Right lobe of liver (tissue), 6 donors: ENCODE measurements at regions not wholly inside any gene's neighbourhood (a gene's known extent, or its start where the extent isn't known, plus 50 kb on each side); places are given as distances from the start of the nearest gene placed in this dataset.

ENCODE experiments used
- ATAC-seq, 4 donors: fragments of 200-7000 bp; cut with Tn5 transposase; one replicate each; pipeline ENCODE4 v1.9.1; 2020; ENCODE audit warnings: mild to moderate bottlenecking in 4 of 4, moderate library complexity in 4 of 4
- DNase-seq, 3 donors: peaks; one replicate each; pipeline ENCODE4 v3.0.0-alpha.2; 2020
- H3K27ac ChIP-seq, 3 donors: fragments of 200-600 bp; one replicate each; pipeline ENCODE4 v1.8.0; 2022
- H3K27me3 ChIP-seq, 2 donors: fragments of 200-600 bp; one replicate each; pipeline ENCODE4 v1.8.0; 2022
- H3K36me3 ChIP-seq, 4 donors: fragments of 200-600 bp; sonication (generic) in 1 of 4; one replicate each; pipeline versions ENCODE4 v1.5.1 to v1.8.0; 2017 to 2022; ENCODE audit warnings: control low read depth in 1 of 4
- H3K4me1 ChIP-seq, 4 donors: fragments of 200-600 bp; sonication (generic) in 1 of 4; one replicate each; pipeline versions ENCODE4 v1.5.1 to v1.8.0; 2017 to 2022; ENCODE audit warnings: control low read depth in 1 of 4
- H3K4me3 ChIP-seq, 3 donors: fragments of 200-600 bp; one replicate each; pipeline ENCODE4 v1.8.0; 2022
- H3K9me3 ChIP-seq, 4 donors: fragments of 200-600 bp; sonication (generic) in 1 of 4; one replicate each; pipeline versions ENCODE4 v1.5.1 to v1.8.0; 2017 to 2022; ENCODE audit warnings: control low read depth in 1 of 4
- CTCF ChIP-seq, 4 donors: fragments of 200-600 bp in 3 of 4; fragments of 450-650 bp in 1 of 4; IDR thresholded peaks; one replicate each; pipeline versions ENCODE4 v1.5.1 to v1.8.0; 2016 to 2022; ENCODE audit warnings: antibody characterized with exemption in 4 of 4, mild to moderate bottlenecking in 2 of 4
- POLR2A ChIP-seq: fragments of 450-650 bp; IDR thresholded peaks from one replicate; pipeline ENCODE4 v1.6.1; 2017; ENCODE audit warnings: antibody characterized with exemption, mild to moderate bottlenecking
- WGBS: methylation state at CpG from one replicate; pipeline ENCODE4 v1.1.6; 2018; ENCODE audit warnings: low coverage, low lambda C conversion rate; ENCODE audit not compliant: insufficient coverage; ENCODE audit errors: missing lambda C conversion rate; 5-methylcytosine and 5-hydroxymethylcytosine counted together
- intact Hi-C, 2 donors: fragments of 100-400 bp; cut with DNase I; formaldehyde crosslinking; loops; one replicate each; pipeline versions ENCODE4 v1.11.2 to v1.14.1; 2022
- donor health status: DM: no; HTN: yes; CAD: no.
- donor health status: DM: no; HTN: no; CAD: no.
- donor health status: DM: no; HTN: no; CAD: no.
- donor health status: DM: no; HTN: yes; CAD: no.
- donor health status: DM: no; HTN: yes; CAD: no.

- 96% methylated on average over 6 of the region's 6 CpGs for WGBS
- ATAC-seq = no peak
- Histone ChIP-seq H3K27ac (no peak overlapping the region), H3K27me3 (no peaks in the 10 kb centered on the region), H3K4me1 (no peaks in the 10 kb centered on the region), H3K4me3 (no peak overlapping the region), H3K36me3 (no peaks in the 10 kb centered on the region), H3K9me3 (peaks cover 0 to 5% (median 0%) of the 10 kb centered on the region in 4 donors)
- intact Hi-C loops = no loop called here
- TF ChIP-seq POLR2A (no peak), CTCF (IDR thresholded peaks at IDR 0.05) (no peak)
- no peak for DNase-seq
Measured at GRCh38 chr7:17078298-17078697, 196.5 kb upstream of the AGR3 start.

GRCh38 chr7:17083392-17084165 lies 201.8 kb upstream of the AGR3 start:
- Histone ChIP-seq H3K4me3 (no peak overlapping the region), H3K4me1 (peaks cover 0 to 13% (median 3%) of the 10 kb centered on the region in 4 donors), H3K9me3 (peaks cover 0 to 5% (median 0%) of the 10 kb centered on the region in 4 donors), H3K27ac (no peak overlapping the region), H3K36me3 (no peaks in the 10 kb centered on the region), H3K27me3 (no peaks in the 10 kb centered on the region)
- ATAC-seq (no peak), DNase-seq (no peak)
- WGBS = 97% methylated on average over 4 of the region's 4 CpGs
- intact Hi-C loops = no loop called here
- TF ChIP-seq CTCF (IDR thresholded peaks at IDR 0.05) = no peak
- no peak for TF ChIP-seq POLR2A

- Histone ChIP-seq H3K9me3 (peaks cover 0 to 5% (median 0%) of the 10 kb centered on the region in 4 donors), H3K27me3 (no peaks in the 10 kb centered on the region), H3K27ac (no peak overlapping the region), H3K4me3 (no peak overlapping the region), H3K4me1 (peaks cover 0 to 13% (median 3%) of the 10 kb centered on the region in 4 donors), H3K36me3 (no peaks in the 10 kb centered on the region)
- intact Hi-C loops = no loop called here
- TF ChIP-seq CTCF (IDR thresholded peaks at IDR 0.05) (no peak), POLR2A (no peak)
- DNase-seq (no peak), ATAC-seq (no peak)
- WGBS = 50% methylated on average over 1 of the region's 1 CpG
Measured at GRCh38 chr7:17084166-17084475, 202.3 kb upstream of the AGR3 start.

GRCh38 chr7:17085186-17085585 lies 203.4 kb upstream of the AGR3 start:
- peak overlapping the region in 1 of 3 donors; percentile 74 for H3K27ac ChIP-seq
- peak in 3 of 4 donors; percentile 73 to 85 (median 82) for ATAC-seq
- intact Hi-C loops = no loop called here

More at GRCh38 chr7:17085186-17085585, 203.4 kb upstream of the AGR3 start:
- 56% methylated on average over 3 of the region's 3 CpGs for WGBS
- TF ChIP-seq POLR2A = no peak
- TF ChIP-seq CTCF (IDR thresholded peaks at IDR 0.05) = no peak
- DNase-seq = no peak
- Histone ChIP-seq H3K9me3 (peaks cover 0 to 5% (median 0%) of the 10 kb centered on the region in 4 donors), H3K4me3 (no peak overlapping the region), H3K4me1 (peaks cover 0 to 13% (median 3%) of the 10 kb centered on the region in 4 donors), H3K36me3 (no peaks in the 10 kb centered on the region), H3K27me3 (no peaks in the 10 kb centered on the region)
